ENCODE measurements at regions not wholly inside any gene's neighbourhood (a gene's known extent, or its start where the extent isn't known, plus 50 kb on each side); places are given as distances from the start of the nearest gene placed in this dataset.

DNA sequence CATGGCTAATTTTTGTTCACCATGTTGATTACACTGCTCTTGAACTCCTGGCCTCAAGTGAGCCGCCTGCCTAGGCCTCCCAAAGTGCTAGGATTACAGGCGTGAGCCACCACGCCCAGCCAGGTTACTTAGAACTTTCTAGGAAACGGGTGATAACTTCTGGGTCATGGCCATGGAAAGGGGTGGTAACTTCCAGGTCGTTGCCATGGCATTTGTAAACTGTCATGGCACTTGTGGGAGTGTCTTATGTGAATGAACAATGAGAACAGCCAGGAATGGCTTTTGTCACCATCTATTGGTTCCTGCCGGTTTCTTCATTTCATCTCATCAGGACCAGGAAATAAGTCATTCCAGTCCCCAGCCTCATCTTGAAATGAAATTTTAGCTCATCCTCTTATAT is 120.9 kb downstream of the SLC16A9 start:
- Histone ChIP-seq H3K9ac (ENCODE audit: insufficient read depth in 1 of 2, low read depth in 2 of 2, low read length in 2 of 2) (no peak overlapping the region), H3K9me3 (replicated peaks; ENCODE audit: control insufficient read depth, insufficient read depth, low read depth, low read length) (no peaks in the 10 kb centered on the region), H3K4me1 (replicated peaks in 1 of 2; ENCODE audit: control insufficient read depth in 2 of 2, insufficient read depth in 2 of 2, low read length in 2 of 2) (no peaks in the 10 kb centered on the region), H4K20me1 (replicated peaks; ENCODE audit: control insufficient read depth, insufficient read depth, low read length) (no peaks in the 10 kb centered on the region; the same call in 1 of the 2 replicates), H2AFZ (ENCODE audit: low read depth, low read length) (no peak overlapping the region), H3K9me1 (ENCODE audit: control insufficient read depth, insufficient read depth, low read length) (no peaks in the 10 kb centered on the region), H3K4me3 (no peak overlapping the region), H3K27me3 (ENCODE audit: control insufficient read depth in 2 of 2, insufficient read depth in 2 of 2, low read length in 2 of 2) (no peaks in the 10 kb centered on the region), H3K79me2 (ENCODE audit: control insufficient read depth, insufficient read depth, low read length) (no peaks in the 10 kb centered on the region), H3K27ac (ENCODE audit: extremely low read depth, low read depth, low read length) (no peak overlapping the region), H3K4me2 (ENCODE audit: insufficient read depth, low read length) (no peak overlapping the region), H3K36me3 (ENCODE audit: control insufficient read depth, insufficient read depth, low read length) (no peaks in the 10 kb centered on the region)
- POLR2A ChIA-PET = no interaction called here
- CTCF ChIA-PET (ENCODE audit: low intra/inter-chr PET ratio) = no interaction called here
- no TSS peak for BruUV-seq (replicated peaks)
- FAIRE-seq (peak; percentile 44), DNase-seq (ENCODE audit: extremely low read depth in 1 of 4, low spot score in 3 of 4) (peak in 1 of 4 experiments; percentile 14), ATAC-seq (peak; percentile 67)
- in situ Hi-C loops (cut with MboI) (no loop called here), intact Hi-C loops (cut with micrococcal nuclease) (no loop called here)
- WGBS (ENCODE audit: insufficient coverage, low coverage, missing lambda C conversion rate) = 0% methylated on average over 6 of the region's 6 CpGs
- TF ChIP-seq GABPA (tag; conservative IDR thresholded peaks at IDR 0.05; ENCODE audit: low read depth) (peak; percentile 74), ZNF134 (CRISPR knock-in tag; conservative IDR thresholded peaks at IDR 0.05) (no peak), PML (IDR thresholded peaks at IDR 0.05; ENCODE audit: low read length) (no peak), ZNF280A (IDR thresholded peaks at IDR 0.05; ENCODE audit: low read depth, partially characterized antibody) (no peak), NR2C2 (CRISPR knock-in tag; IDR thresholded peaks at IDR 0.05) (no peak), NR2C2 (tag; IDR thresholded peaks at IDR 0.05) (peak; percentile 90), PKNOX1 (IDR thresholded peaks at IDR 0.05) (peak; percentile 32; the same call in 1 of the 2 replicates), CBX8 (IDR thresholded peaks at IDR 0.05; ENCODE audit: borderline replicate concordance, extremely low read depth, low read depth, low read length, poor library complexity, severe bottlenecking) (no peak), ZBTB8A (IDR thresholded peaks at IDR 0.05; ENCODE audit: partially characterized antibody) (no peak), PRDM10 (IDR thresholded peaks at IDR 0.05; ENCODE audit: partially characterized antibody) (no peak)
